H1 (cell line): ENCODE measurements at regions not wholly inside any gene's neighbourhood (a gene's known extent, or its start where the extent isn't known, plus 50 kb on each side); places are given as distances from the start of the nearest gene placed in this dataset.

Source experiments
- CTCF ChIA-PET: fragments of 300-600 bp; sonication (Branson Sonifier 250); formaldehyde crosslinking; loops from one replicate; lab custom pipeline; 2021; ENCODE audit not compliant: partially characterized antibody; lab: Charles Lee
- POLR2A ChIA-PET: fragments of 300-600 bp; sonication (Branson Sonifier 250); formaldehyde crosslinking; loops from one replicate; lab custom pipeline; 2021; ENCODE audit warnings: inconsistent platforms; ENCODE audit not compliant: partially characterized antibody; lab: Charles Lee
- DNase-seq, 2 experiments: peaks; one replicate each; pipeline versions ENCODE4 v3.0.0 to v3.0.0-alpha.2; 2010 to 2022; ENCODE audit warnings: low spot score in 2 of 2, low read depth in 1 of 2, mixed read lengths in 1 of 2
- FAIRE-seq: peaks from 2 replicates; lab custom pipeline; 2011; peaks lifted over from hg19 to GRCh38; lab: Jason Lieb, UNC
- H2AFZ ChIP-seq: 2 replicates; pipeline ENCODE4 v1.8.1; 2012; ENCODE audit warnings: low read length, inconsistent platforms
- H2AK5ac ChIP-seq: 2 replicates; pipeline ENCODE4 v1.6.1; 2013; ENCODE audit warnings: low read depth, low read length
- H2BK120ac ChIP-seq: replicated peaks from 2 replicates; pipeline ENCODE3; 2013; ENCODE audit warnings: low read depth, low read length, inconsistent platforms
- H2BK12ac ChIP-seq: 2 replicates; pipeline ENCODE4 v1.6.1; 2013; ENCODE audit warnings: low read depth, low read length
- H2BK15ac ChIP-seq: 2 replicates; pipeline ENCODE4 v1.6.1; 2013; ENCODE audit warnings: low read length
- H2BK20ac ChIP-seq: 2 replicates; pipeline ENCODE4 v1.6.1; 2013; ENCODE audit warnings: low read length
- H2BK5ac ChIP-seq: 2 replicates; pipeline ENCODE4 v1.6.1; 2013; ENCODE audit warnings: low read depth, low read length
- H3K14ac ChIP-seq: 2 replicates; pipeline ENCODE4 v1.6.1; 2013; ENCODE audit warnings: inconsistent platforms; ENCODE audit not compliant: insufficient read length
- H3K18ac ChIP-seq: 2 replicates; pipeline ENCODE4 v1.6.1; 2013; ENCODE audit warnings: low read length; ENCODE audit errors: extremely low read depth
- H3K23ac ChIP-seq: 2 replicates; pipeline ENCODE4 v1.6.1; 2013; ENCODE audit warnings: inconsistent platforms; ENCODE audit not compliant: insufficient read length
- H3K23me2 ChIP-seq: 2 replicates; pipeline ENCODE4 v1.6.1; 2013; ENCODE audit warnings: low read depth, low read length
- H3K27ac ChIP-seq: 2 replicates; pipeline ENCODE4 v1.6.1; 2011; ENCODE audit warnings: low read depth, low read length, inconsistent platforms
- H3K27me3 ChIP-seq, 4 experiments: replicated peaks in 1 of 4; 1 replicate in 1 of 4; 2 replicates in 3 of 4; pipeline versions ENCODE4 v1.6.1 to v1.8.1; 2011 to 2013; ENCODE audit warnings: low read length in 3 of 4, mild to moderate bottlenecking in 3 of 4, inconsistent platforms in 2 of 4, mixed read lengths in 2 of 4, moderate library complexity in 1 of 4; ENCODE audit not compliant: control insufficient read depth in 3 of 4, insufficient read depth in 3 of 4; ENCODE audit errors: extremely low read depth in 1 of 4
- H3K36me3 ChIP-seq, 4 experiments: 2 replicates each; pipeline versions ENCODE4 v1.6.1 to v1.8.1; 2011 to 2013; ENCODE audit warnings: mild to moderate bottlenecking in 4 of 4, low read length in 3 of 4, moderate library complexity in 2 of 4, control low read depth in 1 of 4, inconsistent platforms in 1 of 4; ENCODE audit not compliant: insufficient read depth in 4 of 4, control insufficient read depth in 2 of 4
- H3K4ac ChIP-seq: replicated peaks from 2 replicates; pipeline ENCODE3; 2013; ENCODE audit warnings: low read length, low read depth, mixed read lengths, inconsistent platforms; ENCODE audit not compliant: insufficient read length
- H3K4me1 ChIP-seq, 4 experiments: replicated peaks in 1 of 4; 1 replicate in 1 of 4; 2 replicates in 3 of 4; pipeline versions ENCODE4 v1.6.1 to v1.8.1; 2011 to 2013; ENCODE audit warnings: low read length in 3 of 4, inconsistent platforms in 2 of 4, mixed read lengths in 1 of 4; ENCODE audit not compliant: insufficient read depth in 4 of 4, control insufficient read depth in 3 of 4
- H3K4me2 ChIP-seq, 2 experiments: 2 replicates each; pipeline versions ENCODE4 v1.6.1 to v1.8.1; 2011 to 2013; ENCODE audit warnings: low read depth in 2 of 2, low read length in 2 of 2, control low read depth in 1 of 2, inconsistent platforms in 1 of 2, mild to moderate bottlenecking in 1 of 2; ENCODE audit not compliant: insufficient read depth in 1 of 2
- H3K4me3 ChIP-seq, 4 experiments: fragments of 200-600, 300-600 bp in 1 of 4; sonication (generic), shearing (Covaris generic), sonication (Bioruptor Twin) in 1 of 4; 2 replicates each; pipeline versions ENCODE4 v1.5.1 to v1.8.1; 2011 to 2016; ENCODE audit warnings: low read length in 4 of 4, low read depth in 3 of 4, control low read depth in 2 of 4, inconsistent platforms in 2 of 4, mild to moderate bottlenecking in 2 of 4, mixed read lengths in 1 of 4, moderate library complexity in 1 of 4; ENCODE audit not compliant: insufficient read depth in 2 of 4; ENCODE audit errors: extremely low read depth in 1 of 4
- H3K56ac ChIP-seq: replicated peaks from 2 replicates; pipeline ENCODE3; 2013; ENCODE audit warnings: low read depth, mild to moderate bottlenecking, mixed read lengths, low read length, inconsistent platforms; ENCODE audit not compliant: insufficient read length
- H3K79me1 ChIP-seq: 2 replicates; pipeline ENCODE4 v1.6.1; 2013; ENCODE audit warnings: low read depth, low read length, control low read depth
- H3K79me2 ChIP-seq, 2 experiments: 2 replicates each; pipeline versions ENCODE4 v1.6.1 to v1.8.1; 2012 to 2013; ENCODE audit warnings: low read length in 2 of 2, mild to moderate bottlenecking in 2 of 2, inconsistent platforms in 1 of 2; ENCODE audit not compliant: insufficient read depth in 2 of 2, control insufficient read depth in 1 of 2
- H3K9ac ChIP-seq, 4 experiments: replicated peaks in 1 of 4; 1 replicate in 1 of 4; 2 replicates in 3 of 4; pipeline versions ENCODE4 v1.6.1 to v1.8.1; 2011 to 2013; ENCODE audit warnings: low read depth in 3 of 4, low read length in 3 of 4, control low read depth in 2 of 4, mild to moderate bottlenecking in 2 of 4, moderate library complexity in 2 of 4, inconsistent platforms in 1 of 4; ENCODE audit errors: extremely low read depth in 1 of 4
- H3K9me3 ChIP-seq, 2 experiments: 2 replicates each; pipeline versions ENCODE4 v1.6.1 to v1.8.1; 2012 to 2013; ENCODE audit warnings: mild to moderate bottlenecking in 2 of 2, moderate library complexity in 2 of 2, control low read depth in 1 of 2, inconsistent platforms in 1 of 2, low read depth in 1 of 2, low read length in 1 of 2, mixed read lengths in 1 of 2; ENCODE audit not compliant: insufficient read depth in 2 of 2
- H4K20me1 ChIP-seq, 2 experiments: replicated peaks in 1 of 2; 2 replicates each; pipeline versions ENCODE3 to v1.8.1; 2011 to 2013; ENCODE audit warnings: inconsistent platforms in 2 of 2, low read length in 2 of 2, mild to moderate bottlenecking in 1 of 2; ENCODE audit not compliant: insufficient read depth in 2 of 2, control insufficient read depth in 1 of 2
- H4K5ac ChIP-seq: 2 replicates; pipeline ENCODE4 v1.6.1; 2013; ENCODE audit warnings: low read length, low read depth, mixed read lengths, inconsistent platforms; ENCODE audit not compliant: insufficient read length
- H4K8ac ChIP-seq: 2 replicates; pipeline ENCODE4 v1.8.0; 2013; ENCODE audit warnings: mild to moderate bottlenecking, moderate library complexity, low read length, inconsistent platforms; ENCODE audit not compliant: insufficient read depth; ENCODE audit errors: extremely low read depth
- H4K91ac ChIP-seq: replicated peaks from 2 replicates; pipeline ENCODE3; 2013; ENCODE audit warnings: low read length, mixed read lengths, inconsistent platforms; ENCODE audit not compliant: insufficient read length
- POLR2A ChIP-seq, 2 experiments: IDR thresholded peaks; 1 replicate in 1 of 2; 2 replicates in 1 of 2; pipeline ENCODE4 v1.6.1; 2011; ENCODE audit warnings: low read depth in 2 of 2, low read length in 2 of 2, mild to moderate bottlenecking in 2 of 2; ENCODE audit errors: control extremely low read depth in 1 of 2
- SIRT6 ChIP-seq: IDR thresholded peaks from one replicate; pipeline ENCODE4 v1.7.1; 2012; ENCODE audit warnings: low read length, inconsistent platforms
- WGBS, 2 experiments: shearing (Covaris generic) in 1 of 2; methylation state at CpG; one replicate each; pipeline versions ENCODE4 v1.1.6 to v1.1.7; 2013 to 2015; ENCODE audit warnings: low lambda C conversion rate in 2 of 2, mixed read lengths in 2 of 2, inconsistent platforms in 1 of 2, low coverage in 1 of 2, missing lambda C conversion rate in 1 of 2; ENCODE audit not compliant: insufficient replicate concordance in 2 of 2, insufficient coverage in 1 of 2, insufficient read length in 1 of 2; ENCODE audit errors: extremely low coverage in 1 of 2, missing lambda C conversion rate in 1 of 2; 5-methylcytosine and 5-hydroxymethylcytosine counted together

- Histone ChIP-seq H3K27ac (no peak overlapping the region), H2AK5ac (no peak overlapping the region), H2BK12ac (no peak overlapping the region), H2AFZ (no peak overlapping the region), H3K4me3 (no peak overlapping the region), H3K56ac (no peak overlapping the region), H2BK5ac (no peak overlapping the region), H3K23me2 (no peaks in the 10 kb centered on the region), H3K18ac (no peak overlapping the region), H3K79me1 (no peaks in the 10 kb centered on the region), H3K9me3 (no peaks in the 10 kb centered on the region), H3K4ac (no peak overlapping the region), H3K23ac (no peak overlapping the region), H3K4me2 (no peak overlapping the region), H2BK120ac (no peak overlapping the region), H3K14ac (no peak overlapping the region), H2BK20ac (no peak overlapping the region), H3K36me3 (no peaks in the 10 kb centered on the region; a peak in 1 of 8 replicates), H3K27me3 (no peaks in the 10 kb centered on the region), H4K8ac (no peak overlapping the region), H4K5ac (no peak overlapping the region), H4K20me1 (no peaks in the 10 kb centered on the region), H4K91ac (no peak overlapping the region), H3K79me2 (no peaks in the 10 kb centered on the region), H3K4me1 (no peaks in the 10 kb centered on the region), H3K9ac (no peak overlapping the region), H2BK15ac (no peak overlapping the region)
- TF ChIP-seq SIRT6 (no peak), POLR2A (IDR thresholded peaks at IDR 0.05; ENCODE audit: control extremely low read depth in 1 of 2, low read depth in 2 of 2, low read length in 2 of 2) (no peak)
- WGBS, 2 experiments = 90% methylated on average over 2 of the region's 2 CpGs; no CpG with 5 or more reads in 1 of the 2 experiments
- ChIA-PET POLR2A (no interaction called here), CTCF (interaction anchor here (1.5 kb wide), 1 partner anchor 194 kb away, joined by 5 read pairs; no protein-coding TSS in a partner anchor)
- DNase-seq (no peak), FAIRE-seq (no peak)
Measured at GRCh38 chr4:176575141-176575730, 217.5 kb downstream of the VEGFC start.
